GM12891 (cell line): ENCODE measurements at regions not wholly inside any gene's neighbourhood (a gene's known extent, or its start where the extent isn't known, plus 50 kb on each side); places are given as distances from the start of the nearest gene placed in this dataset.

ENCODE experiments used
- POLR2A ChIP-seq: IDR thresholded peaks from 2 replicates; pipeline ENCODE4 v1.6.1; 2011; ENCODE audit warnings: low read depth, low read length, control low read depth
- POLR2AphosphoS5 ChIP-seq: IDR thresholded peaks from 2 replicates; pipeline ENCODE4 v1.6.1; 2011; ENCODE audit warnings: low read depth, low read length, control low read depth
- POU2F2 ChIP-seq: IDR thresholded peaks from 2 replicates; pipeline ENCODE4 v1.6.1; 2011; ENCODE audit warnings: low read depth, mild to moderate bottlenecking, control low read depth, low read length, moderate library complexity
- SPI1 ChIP-seq: IDR thresholded peaks from 2 replicates; pipeline ENCODE4 v1.6.1; 2011; ENCODE audit warnings: low read depth, low read length, control low read depth
- TAF1 ChIP-seq: IDR thresholded peaks from 2 replicates; pipeline ENCODE4 v1.6.1; 2011; ENCODE audit warnings: low read depth, low read length, control low read depth

GRCh38 chr3:104397713-104398112, 969.0 kb upstream of the ALCAM start:
- TF ChIP-seq POLR2A (no peak), POLR2AphosphoS5 (no peak), TAF1 (no peak), POU2F2 (no peak), SPI1 (no peak)
